Sigmoid colon (tissue), 4 donors: ENCODE measurements at regions not wholly inside any gene's neighbourhood (a gene's known extent, or its start where the extent isn't known, plus 50 kb on each side); places are given as distances from the start of the nearest gene placed in this dataset.

Experiments used
- POLR2AphosphoS5 ChIP-seq, 4 donors: sonication (generic); formaldehyde crosslinking; IDR thresholded peaks; one replicate each; pipeline ENCODE4 v1.6.1; 2017; ENCODE audit warnings: antibody characterized with exemption in 4 of 4
- TF ChIP-seq, protein P1 (sequence below), 4 experiments: fragments of 450-650 bp in 3 of 4; fragments of 200-600 bp in 1 of 4; IDR thresholded peaks; one replicate each; pipeline ENCODE4 v1.5.1; 2016 to 2019; ENCODE audit warnings: antibody characterized with exemption in 4 of 4, mild to moderate bottlenecking in 3 of 4, moderate library complexity in 2 of 4

GRCh38 chr15:52975941-52976449 lies 185.9 kb upstream of the ONECUT1 start:
- no peak for TF ChIP-seq POLR2AphosphoS5 (IDR thresholded peaks at IDR 0.05)
- TF ChIP-seq, protein P1, sequence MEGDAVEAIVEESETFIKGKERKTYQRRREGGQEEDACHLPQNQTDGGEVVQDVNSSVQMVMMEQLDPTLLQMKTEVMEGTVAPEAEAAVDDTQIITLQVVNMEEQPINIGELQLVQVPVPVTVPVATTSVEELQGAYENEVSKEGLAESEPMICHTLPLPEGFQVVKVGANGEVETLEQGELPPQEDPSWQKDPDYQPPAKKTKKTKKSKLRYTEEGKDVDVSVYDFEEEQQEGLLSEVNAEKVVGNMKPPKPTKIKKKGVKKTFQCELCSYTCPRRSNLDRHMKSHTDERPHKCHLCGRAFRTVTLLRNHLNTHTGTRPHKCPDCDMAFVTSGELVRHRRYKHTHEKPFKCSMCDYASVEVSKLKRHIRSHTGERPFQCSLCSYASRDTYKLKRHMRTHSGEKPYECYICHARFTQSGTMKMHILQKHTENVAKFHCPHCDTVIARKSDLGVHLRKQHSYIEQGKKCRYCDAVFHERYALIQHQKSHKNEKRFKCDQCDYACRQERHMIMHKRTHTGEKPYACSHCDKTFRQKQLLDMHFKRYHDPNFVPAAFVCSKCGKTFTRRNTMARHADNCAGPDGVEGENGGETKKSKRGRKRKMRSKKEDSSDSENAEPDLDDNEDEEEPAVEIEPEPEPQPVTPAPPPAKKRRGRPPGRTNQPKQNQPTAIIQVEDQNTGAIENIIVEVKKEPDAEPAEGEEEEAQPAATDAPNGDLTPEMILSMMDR (IDR thresholded peaks at IDR 0.05): no peak
